HL-60 (cell line): ENCODE measurements at regions not wholly inside any gene's neighbourhood (a gene's known extent, or its start where the extent isn't known, plus 50 kb on each side); places are given as distances from the start of the nearest gene placed in this dataset.

Source experiments
- DNase-seq, 2 experiments: peaks; one replicate each; pipeline ENCODE4 v3.0.0-alpha.2; 2010 to 2020; ENCODE audit warnings: low read depth in 1 of 2, low spot score in 1 of 2
- H3K27ac ChIP-seq: fragments of 250-450 bp; sonication (Bioruptor Pico); replicated peaks from 2 replicates; pipeline ENCODE4 v1.5.1; 2020; ENCODE audit warnings: mild to moderate bottlenecking, moderate library complexity
- H3K27me3 ChIP-seq: fragments of 250-450 bp; sonication (Bioruptor Pico); 2 replicates; pipeline ENCODE4 v1.5.1; 2021; ENCODE audit warnings: mild to moderate bottlenecking, moderate library complexity; ENCODE audit not compliant: insufficient read depth, poor library complexity, severe bottlenecking
- H3K4me3 ChIP-seq: replicated peaks from 2 replicates; pipeline ENCODE4 v1.5.1; 2011; ENCODE audit warnings: mild to moderate bottlenecking, control low read depth, low read length; ENCODE audit not compliant: insufficient read depth
- CTCF ChIP-seq: IDR thresholded peaks from one replicate; pipeline ENCODE4 v1.5.1; 2011; ENCODE audit warnings: low read length, control low read depth, inconsistent platforms; ENCODE audit not compliant: insufficient read depth
- GABPA ChIP-seq: IDR thresholded peaks from 2 replicates; pipeline ENCODE4 v1.6.1; 2012; ENCODE audit warnings: low read depth
- POLR2AphosphoS5 ChIP-seq: IDR thresholded peaks from 2 replicates; pipeline ENCODE4 v1.6.1; 2012; ENCODE audit warnings: low read depth
- REST ChIP-seq: IDR thresholded peaks from 2 replicates; pipeline ENCODE4 v1.6.1; 2012; ENCODE audit warnings: low read depth; ENCODE audit not compliant: insufficient replicate concordance
- SPI1 ChIP-seq: IDR thresholded peaks from 2 replicates; pipeline ENCODE4 v1.6.1; 2012; ENCODE audit warnings: low read depth, mild to moderate bottlenecking, borderline replicate concordance

- H3K4me3 ChIP-seq, result no peak overlapping the region
- H3K27ac ChIP-seq, result no peak overlapping the region
- no peak for TF ChIP-seq GABPA
- no peak for TF ChIP-seq SPI1
- H3K27me3 ChIP-seq, result no peaks in the 10 kb centered on the region
- DNase-seq, result no peak
These were observed 53.3 kb upstream of the KCTD7 start for GRCh38 chr7:66575398-66575797.

GRCh38 chr7:66576646-66577045, 52.0 kb upstream of the KCTD7 start:
- no peak for DNase-seq
- Histone ChIP-seq H3K4me3 (no peak overlapping the region), H3K27me3 (no peaks in the 10 kb centered on the region), H3K27ac (no peak overlapping the region)
- TF ChIP-seq CTCF (no peak), GABPA (no peak), REST (no peak), POLR2AphosphoS5 (no peak), SPI1 (no peak)
